Cardiac fibroblast (primary cell): ENCODE measurements at regions not wholly inside any gene's neighbourhood (a gene's known extent, or its start where the extent isn't known, plus 50 kb on each side); places are given as distances from the start of the nearest gene placed in this dataset.

Experiments
- DNase-seq, 2 donors: peaks; one replicate each; pipeline versions ENCODE4 v3.0.0 to v3.0.0-alpha.2; 2010; ENCODE audit warnings: low read depth in 2 of 2
- H3K4me3 ChIP-seq, 2 donors: replicated peaks in 1 of 2; 1 replicate in 1 of 2; 2 replicates in 1 of 2; pipeline ENCODE4 v1.5.1; 2011; ENCODE audit warnings: low read depth in 2 of 2, low read length in 2 of 2, mild to moderate bottlenecking in 2 of 2, moderate library complexity in 1 of 2
- TF ChIP-seq, protein P1 (sequence below): IDR thresholded peaks from one replicate; pipeline ENCODE4 v1.5.1; 2011; ENCODE audit warnings: low read depth, mild to moderate bottlenecking, low read length, inconsistent platforms

DNA sequence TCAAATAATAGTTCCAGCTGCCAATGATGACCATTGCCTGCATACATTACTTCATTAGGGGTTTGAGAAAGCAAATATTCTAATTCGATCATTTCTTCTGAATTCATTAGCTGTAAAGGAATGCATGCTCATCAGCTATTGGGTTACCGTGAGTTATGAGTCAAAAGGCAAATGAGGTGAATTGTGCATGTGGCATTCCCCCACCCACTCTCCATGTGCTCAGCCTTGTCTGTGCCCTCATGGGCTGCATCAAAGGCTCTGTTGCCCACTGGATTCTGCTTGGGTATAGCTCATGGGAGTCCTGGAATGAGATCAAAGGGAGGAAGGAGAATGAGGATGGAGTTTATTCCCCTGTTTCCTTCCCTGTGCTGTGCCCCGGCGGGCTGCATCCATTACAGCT lies 99.3 kb upstream of the CHRNA7 start:
- H3K4me3 ChIP-seq: no peak overlapping the region
- TF ChIP-seq, protein P1, sequence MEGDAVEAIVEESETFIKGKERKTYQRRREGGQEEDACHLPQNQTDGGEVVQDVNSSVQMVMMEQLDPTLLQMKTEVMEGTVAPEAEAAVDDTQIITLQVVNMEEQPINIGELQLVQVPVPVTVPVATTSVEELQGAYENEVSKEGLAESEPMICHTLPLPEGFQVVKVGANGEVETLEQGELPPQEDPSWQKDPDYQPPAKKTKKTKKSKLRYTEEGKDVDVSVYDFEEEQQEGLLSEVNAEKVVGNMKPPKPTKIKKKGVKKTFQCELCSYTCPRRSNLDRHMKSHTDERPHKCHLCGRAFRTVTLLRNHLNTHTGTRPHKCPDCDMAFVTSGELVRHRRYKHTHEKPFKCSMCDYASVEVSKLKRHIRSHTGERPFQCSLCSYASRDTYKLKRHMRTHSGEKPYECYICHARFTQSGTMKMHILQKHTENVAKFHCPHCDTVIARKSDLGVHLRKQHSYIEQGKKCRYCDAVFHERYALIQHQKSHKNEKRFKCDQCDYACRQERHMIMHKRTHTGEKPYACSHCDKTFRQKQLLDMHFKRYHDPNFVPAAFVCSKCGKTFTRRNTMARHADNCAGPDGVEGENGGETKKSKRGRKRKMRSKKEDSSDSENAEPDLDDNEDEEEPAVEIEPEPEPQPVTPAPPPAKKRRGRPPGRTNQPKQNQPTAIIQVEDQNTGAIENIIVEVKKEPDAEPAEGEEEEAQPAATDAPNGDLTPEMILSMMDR: no peak
- no peak for DNase-seq

DNA sequence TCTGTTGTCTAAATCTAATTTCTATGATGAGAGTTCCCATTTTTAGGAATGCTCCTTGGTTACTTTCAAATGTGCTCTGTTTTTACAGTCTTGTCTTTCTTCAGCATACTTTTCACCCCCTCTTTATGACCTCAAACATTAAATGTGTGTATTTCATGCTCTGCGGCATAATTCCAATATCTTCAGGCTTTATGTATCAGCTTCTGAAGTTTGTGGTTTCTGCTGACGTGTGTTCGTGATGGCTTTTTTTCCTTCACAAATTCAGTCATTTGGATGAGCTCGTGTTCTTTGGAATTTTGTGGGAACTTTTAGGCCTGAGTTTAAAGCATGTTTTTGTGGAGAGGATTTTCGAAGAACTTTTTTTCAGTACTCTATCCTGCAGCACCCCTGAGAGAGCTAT lies 97.7 kb upstream of the CHRNA7 start:
- DNase-seq: no peak
- TF ChIP-seq, protein P1: no peak
- H3K4me3 ChIP-seq: no peak overlapping the region

DNA sequence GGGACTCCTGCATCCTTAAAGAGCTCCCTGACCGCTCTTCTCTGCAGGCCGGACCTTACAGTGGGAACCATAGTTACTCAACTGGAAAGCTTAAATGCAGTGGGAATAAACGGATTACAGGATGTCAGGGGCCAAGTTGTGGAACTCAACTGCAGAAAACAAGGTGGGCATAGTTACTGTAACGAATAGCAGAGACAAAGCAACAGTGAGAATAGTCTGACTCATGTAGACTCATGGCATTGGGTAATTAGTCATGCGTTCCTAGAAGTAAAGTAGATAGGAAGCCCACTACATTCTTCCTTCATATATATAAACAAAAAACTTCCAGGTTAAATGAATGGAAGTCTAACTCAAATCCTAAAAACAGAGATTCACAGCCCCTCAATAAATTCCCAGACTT lies 95.5 kb upstream of the CHRNA7 start:
- H3K4me3 ChIP-seq: no peak overlapping the region
- no peak for DNase-seq
- TF ChIP-seq, protein P1: no peak

DNA sequence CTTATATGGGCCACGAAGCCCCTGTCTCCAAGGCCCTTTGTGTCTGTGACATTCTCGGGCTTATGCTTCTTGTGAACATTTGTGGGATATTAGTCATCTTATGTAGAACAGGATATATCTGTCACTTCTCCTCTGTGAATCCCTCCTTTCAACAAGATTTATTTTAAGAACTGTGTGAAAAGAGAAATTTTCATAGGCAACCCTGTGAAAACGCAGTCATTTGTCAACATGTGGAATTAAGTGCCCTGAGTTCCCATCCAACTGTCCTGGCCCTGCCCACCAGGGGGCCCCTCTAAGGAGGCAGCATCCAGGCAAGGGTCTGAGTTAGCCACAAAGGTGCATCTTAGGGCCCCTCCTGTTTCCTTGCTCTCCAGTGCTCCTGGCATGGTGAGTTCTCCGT lies 76.8 kb upstream of the CHRNA7 start:
- H3K4me3 ChIP-seq: no peak overlapping the region
- DNase-seq: no peak
- TF ChIP-seq, protein P1: no peak

DNA sequence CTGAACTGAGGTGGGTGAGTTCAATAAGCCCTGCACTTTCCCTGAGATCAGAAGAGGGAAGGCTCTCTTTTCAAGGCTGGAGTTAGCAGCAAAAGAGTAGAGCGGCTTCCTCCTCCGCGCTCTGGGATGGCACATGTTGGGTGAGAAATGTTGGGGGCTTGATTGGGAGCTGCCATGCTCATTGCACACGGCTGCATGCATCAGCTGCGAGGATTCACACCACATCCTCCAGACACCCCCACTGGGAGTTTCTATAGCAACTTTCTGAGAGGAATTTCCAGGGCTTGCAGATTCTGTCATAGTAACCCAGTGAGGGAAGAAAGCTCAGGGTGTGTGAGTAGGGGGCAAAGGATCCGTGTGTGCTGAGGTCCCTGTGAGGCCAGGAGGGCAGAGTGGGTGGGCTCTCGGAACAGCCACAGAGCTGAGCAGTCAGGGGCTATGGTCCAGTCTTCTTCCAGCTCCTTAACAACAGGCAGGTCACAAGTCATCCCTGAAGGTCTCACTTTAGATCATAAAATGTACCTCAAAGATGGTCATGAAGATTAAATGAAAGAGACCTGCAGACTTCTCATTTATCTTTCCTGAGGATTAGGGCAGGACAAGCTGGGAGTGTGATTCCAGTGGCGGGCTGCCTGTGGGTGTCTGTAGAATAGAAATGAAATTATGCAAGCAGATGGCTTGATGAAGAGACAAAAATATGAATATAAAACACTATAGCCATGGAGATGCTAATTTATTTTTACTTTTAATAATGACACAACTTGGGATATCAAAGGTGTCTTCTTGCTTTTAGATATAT lies 75.7 kb upstream of the CHRNA7 start:
- TF ChIP-seq, protein P1: no peak
- H3K4me3 ChIP-seq: no peak overlapping the region
- DNase-seq: no peak

DNA sequence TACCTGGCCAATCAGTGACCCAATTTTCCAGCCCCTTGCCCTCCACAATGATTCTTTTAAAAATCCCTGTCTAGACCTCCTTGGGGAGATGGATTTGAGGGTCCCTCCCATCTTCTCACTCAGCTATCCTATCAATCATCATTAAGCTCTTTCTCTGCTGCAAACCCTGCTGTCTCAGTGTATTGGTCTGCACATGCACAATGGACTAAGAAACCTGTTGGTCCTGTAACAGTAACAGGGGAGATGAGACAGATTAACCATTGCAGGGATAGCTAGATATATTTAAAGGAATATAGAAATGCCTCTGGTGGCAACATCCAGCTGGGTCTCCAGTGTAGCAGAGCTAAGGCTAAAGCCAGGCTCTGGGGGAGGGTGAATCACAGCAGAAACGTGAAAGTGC lies 74.6 kb upstream of the CHRNA7 start:
- TF ChIP-seq, protein P1: no peak
- H3K4me3 ChIP-seq: no peak overlapping the region
- no peak for DNase-seq

DNA sequence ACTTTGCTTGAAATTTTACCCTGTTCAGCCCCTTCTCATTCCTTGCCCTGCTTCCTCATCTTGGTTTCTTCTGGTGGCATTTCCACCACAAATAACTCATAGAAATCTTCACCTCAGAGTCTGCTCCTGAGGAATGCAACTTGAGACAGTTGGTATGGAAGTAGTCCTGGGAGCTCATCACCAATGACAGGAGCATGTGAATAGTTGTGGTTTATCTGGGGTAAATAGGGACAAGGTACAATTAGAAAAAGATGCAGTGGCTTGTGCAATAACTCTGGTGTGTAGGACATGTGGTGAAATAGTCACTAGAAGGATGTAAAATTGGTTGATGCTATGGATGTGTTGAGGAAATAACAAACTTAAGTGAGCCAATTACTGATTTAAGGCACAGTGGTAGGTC lies 72.7 kb upstream of the CHRNA7 start:
- no peak overlapping the region for H3K4me3 ChIP-seq

More for the DNA sequence above, 72.7 kb upstream of the CHRNA7 start:
- TF ChIP-seq, protein P1: no peak
- no peak for DNase-seq
